ENCODE measurements at regions not wholly inside any gene's neighbourhood (a gene's known extent, or its start where the extent isn't known, plus 50 kb on each side); places are given as distances from the start of the nearest gene placed in this dataset.

DNA sequence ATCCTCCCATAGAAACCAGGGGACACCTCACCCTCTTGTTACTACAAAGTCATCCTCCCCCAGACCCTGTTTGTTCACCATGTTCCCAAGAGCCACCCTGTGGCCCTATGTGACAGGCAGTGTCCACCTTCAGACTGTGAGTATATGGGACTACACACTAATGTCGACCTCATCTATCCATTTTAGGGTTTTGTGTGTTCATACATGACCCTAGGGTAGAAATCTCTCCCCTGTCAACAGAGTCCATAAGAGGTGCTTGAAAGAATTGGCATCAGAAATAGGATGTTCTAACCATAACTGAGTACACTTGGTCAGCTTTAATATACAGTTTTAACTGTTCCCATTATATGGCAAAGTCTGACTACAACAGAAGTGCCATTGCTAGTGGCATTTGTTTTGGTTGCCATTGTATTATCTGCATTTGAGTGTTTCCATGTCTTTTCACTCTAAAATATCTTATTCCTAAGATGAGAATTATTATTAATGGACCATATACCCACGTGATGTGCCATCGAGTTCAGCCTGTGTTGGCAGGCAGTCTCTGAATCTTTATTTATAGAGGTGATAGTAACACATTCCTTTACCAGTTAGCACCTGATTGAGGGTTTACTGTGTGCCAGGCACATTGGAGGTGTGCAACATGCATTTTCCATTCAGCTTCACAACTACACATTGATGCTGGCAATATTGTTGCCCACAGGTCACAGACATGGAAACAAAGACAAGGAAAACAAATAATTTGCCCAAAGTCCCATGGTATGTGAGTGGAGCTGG, 590.6 kb upstream of the IGFBP3 start:
- Histone ChIP-seq H3K4me3 (ENCODE audit: insufficient read depth, low read depth, low read length) (no peak overlapping the region), H2AK5ac (ENCODE audit: low read depth, low read length) (peak overlapping the region; percentile 18; the same call in 1 of the 2 replicates), H3K27me3 (ENCODE audit: control insufficient read depth, insufficient read depth, low read length) (no peaks in the 10 kb centered on the region), H3K4me1 (ENCODE audit: control insufficient read depth, insufficient read depth, low read length) (peaks cover 5% of the 10 kb centered on the region; the same call in 1 of the 2 replicates), H3K18ac (ENCODE audit: low read depth, low read length) (peak overlapping the region; percentile 95), H3K4me2 (ENCODE audit: low read depth, low read length) (no peak overlapping the region), H3K9me1 (ENCODE audit: insufficient read depth, low read length) (peaks cover 6% of the 10 kb centered on the region), H2BK20ac (ENCODE audit: low read depth, low read length) (peak overlapping the region; percentile 47; the same call in 1 of the 2 replicates), H2BK120ac (ENCODE audit: low read depth, low read length) (no peak overlapping the region), H3K14ac (replicated peaks; ENCODE audit: low read depth, low read length) (no peak overlapping the region), H3K4ac (ENCODE audit: low read depth, low read length) (0 out of 2 replicates have a peak overlapping the region, but pooled peaks have one; percentile 5), H3K9me3 (ENCODE audit: control insufficient read depth, insufficient read depth, low read length) (no peaks in the 10 kb centered on the region; the same call in 1 of the 2 replicates), H4K91ac (ENCODE audit: insufficient read depth, low read depth, low read length) (peak overlapping the region; percentile 29; the same call in 1 of the 2 replicates), H2BK15ac (ENCODE audit: low read depth, low read length) (peak overlapping the region; percentile 23; the same call in 1 of the 3 replicates), H4K20me1 (ENCODE audit: insufficient read depth, low read length) (no peaks in the 10 kb centered on the region), H3K56ac (ENCODE audit: extremely low read depth, insufficient read depth, low read length) (no peak overlapping the region), H2BK5ac (ENCODE audit: low read depth, low read length, poor library complexity, severe bottlenecking) (no peak overlapping the region), H3K36me3 (ENCODE audit: control insufficient read depth, insufficient read depth, low read length) (no peaks in the 10 kb centered on the region), H2AFZ (replicated peaks; ENCODE audit: low read length, poor library complexity) (no peak overlapping the region), H3K9ac (ENCODE audit: low read depth, low read length) (no peak overlapping the region), H4K5ac (ENCODE audit: low read depth, low read length) (peak overlapping the region; percentile 88), H3K27ac (ENCODE audit: insufficient read depth, low read length) (no peak overlapping the region), H2AK9ac (replicated peaks; ENCODE audit: low read depth, low read length, poor library complexity) (no peak overlapping the region), H3K79me1 (ENCODE audit: low read depth in 1 of 2, low read length in 2 of 2) (no peaks in the 10 kb centered on the region), H4K8ac (ENCODE audit: low read depth in 2 of 2, low read length in 2 of 2) (no peak overlapping the region), H3K23ac (ENCODE audit: low read depth, low read length) (no peak overlapping the region)
- BruUV-seq (replicated peaks): no TSS peak
- dilution Hi-C loops (cut with HindIII; ENCODE audit: low sequenced_read_pairs, unreplicated experiment) (no loop called here), intact Hi-C loops (cut with micrococcal nuclease) (no loop called here), in situ Hi-C loops (cut with MboI; ENCODE audit: low sequenced_read_pairs) (no loop called here)
- DNase-seq (no peak), ATAC-seq (ENCODE audit: low read depth) (no peak)
- POLR2A ChIA-PET (ENCODE audit: unreplicated experiment): no interaction called here
- CTCF ChIA-PET: interaction anchor here (0.6 kb wide), 1 partner anchor 499 kb away, joined by 4 read pairs; no protein-coding TSS in a partner anchor
- WGBS, 2 experiments (ENCODE audit: extremely low coverage in 2 of 2, insufficient read length in 1 of 2): no CpG with 5 or more reads among the region's 3 CpGs
- TF ChIP-seq MXI1 (IDR thresholded peaks at IDR 0.05; ENCODE audit: borderline replicate concordance, low read depth, low read length) (no peak), NFE2L2 (IDR thresholded peaks at IDR 0.05; ENCODE audit: low read depth, low read length) (no peak), MAFK (IDR thresholded peaks at IDR 0.05; ENCODE audit: low read depth, low read length) (no peak)
- TF ChIP-seq, protein P1, sequence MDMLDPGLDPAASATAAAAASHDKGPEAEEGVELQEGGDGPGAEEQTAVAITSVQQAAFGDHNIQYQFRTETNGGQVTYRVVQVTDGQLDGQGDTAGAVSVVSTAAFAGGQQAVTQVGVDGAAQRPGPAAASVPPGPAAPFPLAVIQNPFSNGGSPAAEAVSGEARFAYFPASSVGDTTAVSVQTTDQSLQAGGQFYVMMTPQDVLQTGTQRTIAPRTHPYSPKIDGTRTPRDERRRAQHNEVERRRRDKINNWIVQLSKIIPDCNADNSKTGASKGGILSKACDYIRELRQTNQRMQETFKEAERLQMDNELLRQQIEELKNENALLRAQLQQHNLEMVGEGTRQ (IDR thresholded peaks at IDR 0.05; ENCODE audit: low read depth, low read length): no peak

Measured in IMR-90 (cell line).